HS-27A (cell line): ENCODE measurements at regions not wholly inside any gene's neighbourhood (a gene's known extent, or its start where the extent isn't known, plus 50 kb on each side); places are given as distances from the start of the nearest gene placed in this dataset.

Experiments used
- DNase-seq: peaks from one replicate; pipeline ENCODE4 v3.0.0-alpha.2; 2012; ENCODE audit warnings: low read depth, missing footprints

GRCh38 chr11:13062115-13062514 lies 53.0 kb downstream of the RASSF10 start:
- no peak for DNase-seq

DNA sequence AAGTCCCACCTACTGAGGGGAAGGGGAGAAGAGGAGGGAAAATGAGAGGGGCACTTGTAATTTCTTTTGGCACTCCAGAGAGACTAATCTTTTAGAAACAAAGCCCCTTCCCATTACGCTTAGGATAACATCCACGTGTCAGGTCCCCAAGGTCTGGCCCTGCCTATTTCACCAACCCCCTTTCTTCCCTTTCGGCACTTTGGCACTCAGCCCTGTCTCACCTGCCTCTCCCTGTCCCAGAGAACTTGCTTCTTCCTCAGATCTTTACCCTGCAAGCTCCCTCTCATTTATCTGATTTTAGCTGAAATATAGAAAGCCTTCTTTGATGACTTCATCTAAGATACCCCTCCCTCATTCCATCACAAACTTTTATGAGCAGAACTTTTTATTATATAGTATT lies 55.5 kb downstream of the RASSF10 start:
- DNase-seq, result no peak

- no peak for DNase-seq
Observed at GRCh38 chr11:13065200-13065787, 56.2 kb downstream of the RASSF10 start.

DNA sequence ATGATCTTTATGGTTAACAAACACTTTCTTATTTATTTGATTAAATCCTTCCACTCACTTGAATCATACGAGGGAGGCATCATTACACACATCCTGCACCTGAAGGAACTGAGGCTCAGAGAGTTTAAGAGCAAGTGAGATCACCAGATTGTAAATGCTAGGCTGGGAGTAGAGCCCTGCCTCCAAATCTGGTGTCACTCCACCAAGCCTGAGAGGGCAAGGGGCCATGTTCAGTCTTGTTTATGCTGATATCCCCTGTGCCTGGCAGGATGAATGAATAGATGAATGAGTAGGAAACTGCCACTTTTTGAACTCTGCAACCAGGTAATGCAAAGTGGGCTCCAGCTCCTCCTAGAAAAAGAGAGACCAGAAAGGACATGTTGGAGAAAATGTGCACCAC lies 59.1 kb downstream of the RASSF10 start:
- DNase-seq, result no peak

DNA sequence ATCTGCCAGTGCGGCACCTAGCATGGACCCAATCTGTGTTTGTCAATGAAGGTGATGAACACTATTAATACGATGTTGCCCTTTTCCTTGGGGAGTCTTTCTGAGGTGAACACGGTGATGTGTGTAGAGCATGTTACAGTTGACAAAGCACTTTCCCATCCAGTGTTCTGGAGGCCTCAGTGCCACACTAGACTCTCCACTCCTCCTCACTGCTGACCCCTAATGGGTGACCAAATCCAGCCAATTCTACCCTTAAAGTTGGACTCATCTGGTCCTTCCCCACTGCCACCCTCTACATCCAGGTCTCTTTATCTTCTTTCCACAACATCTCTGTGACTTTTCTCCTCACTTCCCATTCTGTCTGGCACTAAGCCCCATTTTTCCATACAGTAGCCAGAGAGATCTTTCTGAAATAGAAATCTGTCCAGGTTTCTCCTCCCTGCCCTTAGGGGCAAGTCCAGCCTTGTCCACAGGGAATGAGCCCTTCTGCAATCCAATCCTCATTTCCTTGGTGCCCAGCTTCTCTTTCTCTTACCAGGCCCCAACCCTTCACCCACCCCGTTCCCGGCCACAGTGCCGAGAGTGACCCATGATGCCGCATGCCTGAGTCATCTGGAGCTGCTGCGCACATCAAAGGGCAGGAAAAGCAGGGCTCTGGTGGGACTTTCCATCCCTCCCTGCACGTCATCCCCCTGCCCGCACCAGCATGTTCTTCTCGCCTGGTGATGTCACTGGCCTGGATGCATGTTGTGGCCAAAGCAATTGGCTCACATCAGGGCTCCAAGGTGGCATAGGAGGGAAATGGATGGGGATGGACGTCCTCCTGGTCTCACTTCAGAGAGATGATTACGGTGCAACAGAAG lies 64.2 kb downstream of the RASSF10 start:
- DNase-seq, result peak; percentile 81

- DNase-seq, result no peak
Observed at GRCh38 chr11:13074714-13075464, 65.8 kb downstream of the RASSF10 start.

- no peak for DNase-seq
Observed at GRCh38 chr11:13076961-13077360, 67.8 kb downstream of the RASSF10 start.

- DNase-seq, result no peak
Observed at GRCh38 chr11:13080861-13081260, 71.7 kb downstream of the RASSF10 start.

- no peak for DNase-seq
Observed at GRCh38 chr11:13082588-13082987, 73.5 kb downstream of the RASSF10 start.

DNA sequence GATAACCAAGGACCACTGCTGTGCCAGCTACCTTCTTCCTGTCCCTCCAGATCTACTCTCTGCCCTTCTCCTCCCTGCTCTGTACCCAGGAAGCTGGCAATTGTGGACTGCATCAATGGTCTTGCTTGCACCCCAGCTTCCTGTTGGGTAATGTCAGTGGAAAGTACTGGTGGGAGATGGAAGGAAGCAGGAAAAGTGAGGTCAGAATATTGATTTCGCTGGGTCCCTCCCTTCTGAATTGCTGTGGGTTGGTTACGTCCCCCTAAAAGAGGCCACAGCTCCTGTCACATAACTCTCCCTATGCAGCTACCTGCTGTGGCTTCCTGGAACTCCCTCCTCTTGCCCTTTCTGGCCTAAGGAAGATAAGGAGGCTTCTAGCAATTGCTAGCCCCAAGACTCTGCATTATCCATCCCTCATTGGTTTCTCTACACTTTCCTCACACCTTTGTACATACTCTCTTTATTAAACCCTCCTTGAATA lies 81.2 kb downstream of the RASSF10 start:
- DNase-seq, result no peak

- no peak for DNase-seq
Observed at GRCh38 chr11:13091373-13091772, 82.3 kb downstream of the RASSF10 start.

DNA sequence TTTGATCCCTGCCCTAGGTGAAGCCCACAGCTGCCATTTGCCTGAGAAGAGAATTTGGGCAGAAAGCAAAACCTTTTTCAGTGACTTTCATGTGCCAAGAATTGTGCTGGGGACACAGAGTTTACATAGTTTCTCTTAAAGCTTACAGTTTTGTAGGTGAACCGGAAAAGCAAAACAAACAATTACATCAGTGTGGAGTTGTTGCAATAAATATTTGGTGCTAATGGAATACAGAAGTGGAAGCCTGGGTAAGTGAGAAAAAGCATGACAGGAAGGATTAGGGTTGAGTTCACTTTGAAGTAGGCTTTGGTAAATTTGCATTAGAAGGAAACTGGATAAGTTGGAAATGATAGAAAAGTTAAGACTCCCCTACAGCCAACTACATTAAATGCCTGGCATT lies 82.7 kb downstream of the RASSF10 start:
- no peak for DNase-seq

- DNase-seq, result no peak
Observed at GRCh38 chr11:13094930-13095687, 86.0 kb downstream of the RASSF10 start.

- no peak for DNase-seq
Observed at GRCh38 chr11:13098063-13098462, 88.9 kb downstream of the RASSF10 start.

GRCh38 chr11:13098616-13099289 lies 89.6 kb downstream of the RASSF10 start:
- no peak for DNase-seq

- no peak for DNase-seq
Observed at GRCh38 chr11:13101644-13102512, 92.8 kb downstream of the RASSF10 start.

DNA sequence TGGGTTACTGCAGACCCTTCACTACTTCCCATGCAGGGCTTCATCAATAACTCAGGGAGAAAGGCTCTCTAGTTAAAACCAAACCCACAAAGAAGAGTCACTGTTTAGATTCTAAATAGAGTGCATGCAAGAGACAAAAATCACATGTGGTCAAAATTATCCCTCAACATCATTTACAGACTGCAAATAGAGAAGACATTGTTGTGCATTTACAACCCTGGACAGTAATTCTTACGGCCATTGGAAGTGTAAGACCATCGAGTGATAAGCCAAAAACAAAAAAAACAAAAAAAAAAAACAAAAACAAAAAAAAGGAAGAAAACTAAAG lies 93.4 kb downstream of the RASSF10 start:
- no peak for DNase-seq

DNA sequence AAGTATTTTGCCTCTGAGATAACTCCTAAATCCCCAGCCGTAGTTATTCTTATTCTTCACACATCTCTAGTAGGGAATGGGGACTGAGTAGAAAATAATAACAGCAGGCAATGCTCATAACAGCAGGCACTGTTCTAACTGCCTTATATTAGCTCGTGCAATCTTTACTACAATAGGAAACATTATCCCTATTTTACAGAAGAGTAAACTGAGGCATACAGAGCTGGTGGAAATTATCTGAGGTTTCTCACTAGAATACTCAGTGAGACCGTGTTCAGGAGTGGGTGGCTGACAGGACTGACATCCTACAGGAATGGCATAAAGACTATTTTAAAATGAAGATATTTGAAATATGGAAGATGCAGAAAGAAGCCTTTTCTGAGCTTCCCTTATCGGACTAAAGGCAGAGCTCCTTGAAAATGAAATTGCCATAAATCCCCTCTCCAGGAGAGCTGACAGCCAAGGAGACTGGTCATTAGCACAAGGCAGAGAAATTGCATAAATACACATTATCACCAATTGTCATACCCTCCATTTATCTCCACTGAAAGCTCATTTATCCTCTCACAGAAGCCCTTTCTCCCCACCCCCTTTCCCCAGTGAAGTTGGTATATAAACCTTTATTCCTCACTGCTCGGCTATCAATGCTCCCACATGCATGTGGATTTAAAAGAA lies 93.9 kb downstream of the RASSF10 start:
- DNase-seq, result no peak

GRCh38 chr11:13103962-13104554 lies 94.9 kb downstream of the RASSF10 start:
- DNase-seq, result no peak
